GM12878 (cell line): ENCODE measurements at regions not wholly inside any gene's neighbourhood (a gene's known extent, or its start where the extent isn't known, plus 50 kb on each side); places are given as distances from the start of the nearest gene placed in this dataset.
"Not testable (repeated sequence)": the region's sequence is repeated elsewhere in the genome, so short reads cannot be mapped to it uniquely, and the experiment has no call there.

Source experiments
- ATAC-seq: fragments of 200-7000 bp; cut with Tn5 transposase; 3 replicates; pipeline ENCODE4 v1.9.1; 2020; ENCODE audit warnings: mild to moderate bottlenecking, moderate library complexity
- BruUV-seq: library from RNA; stranded (reverse); fragments of 400-500 nt; replicated peaks from 2 replicates; lab custom pipeline; 2021; lab: Mats Ljungman, UMichigan
- CTCF ChIA-PET: fragments of 300-600 bp; sonication (Branson Sonifier 250); formaldehyde crosslinking; extraction: SDS; loops from one replicate; lab custom pipeline; 2021; ENCODE audit warnings: inconsistent platforms; lab: Yijun Ruan, JAX
- POLR2A ChIA-PET: fragments of 350-600 bp; formaldehyde crosslinking; extraction: SDS; loops from one replicate; lab custom pipeline; 2021; ENCODE audit warnings: inconsistent platforms; lab: Charles Lee
- RAD21 ChIA-PET: fragments of 300-600 bp; sonication (Branson Sonifier 250); formaldehyde crosslinking; loops from one replicate; lab custom pipeline; 2023; ENCODE audit warnings: antibody characterized with exemption; ENCODE audit not compliant: unreplicated experiment; lab: Charles Lee
- SMC1A ChIA-PET: fragments of 300-600 bp; sonication (Branson Sonifier 250); formaldehyde crosslinking; loops from one replicate; lab custom pipeline; 2023; ENCODE audit not compliant: unreplicated experiment, uncharacterized antibody; lab: Charles Lee
- DNase-seq: peaks from one replicate; pipeline ENCODE4 v3.0.0-alpha.2; 2011; ENCODE audit warnings: low read depth, low spot score
- FAIRE-seq: peaks from 3 replicates; lab custom pipeline; 2011; peaks lifted over from hg19 to GRCh38; lab: Jason Lieb, UNC
- H2AFZ ChIP-seq: 2 replicates; pipeline ENCODE4 v1.6.0; 2011; ENCODE audit warnings: low read depth, low read length, control low read depth; ENCODE audit not compliant: control insufficient read depth
- H3K27ac ChIP-seq: 2 replicates; pipeline ENCODE4 v1.5.1; 2011; ENCODE audit warnings: control low read depth; ENCODE audit not compliant: control insufficient read depth, insufficient read depth
- H3K27me3 ChIP-seq, 2 experiments: replicated peaks in 1 of 2; 2 replicates each; pipeline versions ENCODE4 v1.6.0 to v1.6.1; 2011; ENCODE audit warnings: low read length in 1 of 2; ENCODE audit not compliant: control insufficient read depth in 2 of 2, insufficient read depth in 2 of 2
- H3K36me3 ChIP-seq, 2 experiments: 2 replicates each; pipeline ENCODE4 v1.5.1; 2011; ENCODE audit warnings: low read length in 1 of 2; ENCODE audit not compliant: control insufficient read depth in 2 of 2, insufficient read depth in 2 of 2
- H3K4me1 ChIP-seq: 2 replicates; pipeline ENCODE4 v1.6.1; 2011; ENCODE audit warnings: mild to moderate bottlenecking, low read length, moderate library complexity, mixed read lengths; ENCODE audit not compliant: control insufficient read depth, insufficient read depth
- H3K4me2 ChIP-seq: 2 replicates; pipeline ENCODE4 v1.6.0; 2011; ENCODE audit warnings: control low read depth; ENCODE audit not compliant: control insufficient read depth, insufficient read depth
- H3K4me3 ChIP-seq: fragments of 200-600 bp; sonication (generic); 2 replicates; pipeline ENCODE4 v1.5.1; 2016
- H3K79me2 ChIP-seq: 2 replicates; pipeline ENCODE4 v1.6.0; 2011; ENCODE audit warnings: low read length; ENCODE audit not compliant: control insufficient read depth, insufficient read depth
- H3K9ac ChIP-seq: 2 replicates; pipeline ENCODE4 v1.8.0; 2011; ENCODE audit warnings: low read length, control low read depth, mixed read lengths; ENCODE audit not compliant: control insufficient read depth, insufficient read depth
- H3K9me3 ChIP-seq: replicated peaks from 3 replicates; pipeline ENCODE4 v1.5.1; 2011; ENCODE audit warnings: mild to moderate bottlenecking, low read length; ENCODE audit not compliant: control insufficient read depth, insufficient read depth
- H4K20me1 ChIP-seq: 2 replicates; pipeline ENCODE4 v1.6.0; 2011; ENCODE audit not compliant: control insufficient read depth, insufficient read depth
- CHD4 ChIP-seq: fragments of 200-600 bp; sonication (generic); IDR thresholded peaks from 2 replicates; pipeline ENCODE4 v1.6.1; 2016; ENCODE audit warnings: mild to moderate bottlenecking
- NBN ChIP-seq: fragments of 450-650 bp; IDR thresholded peaks from 2 replicates; pipeline ENCODE4 v1.6.1; 2016
- SREBF2 ChIP-seq: IDR thresholded peaks from 2 replicates; pipeline ENCODE4 v1.6.1; 2012; ENCODE audit warnings: mild to moderate bottlenecking, low read length
- YY1 ChIP-seq: IDR thresholded peaks from 2 replicates; pipeline ENCODE4 v1.6.1; 2011; ENCODE audit warnings: low read depth, mild to moderate bottlenecking, low read length
- WGBS: methylation state at CpG from one replicate; pipeline ENCODE4 v1.1.6; 2016; ENCODE audit warnings: low lambda C conversion rate; ENCODE audit not compliant: insufficient replicate concordance, insufficient coverage; ENCODE audit errors: missing lambda C conversion rate; 5-methylcytosine and 5-hydroxymethylcytosine counted together
- in situ Hi-C: fragments of 300-500 bp; cut with MboI; formaldehyde crosslinking; loops from 9 replicates; pipeline ENCODE4 v1.14.3; 2018; ENCODE audit warnings: mixed read lengths
- intact Hi-C: fragments of 100-400 bp; cut with micrococcal nuclease; formaldehyde crosslinking; loops from one replicate; pipeline ENCODE4 v1.14.2; 2022; ENCODE audit not compliant: unreplicated experiment

DNA sequence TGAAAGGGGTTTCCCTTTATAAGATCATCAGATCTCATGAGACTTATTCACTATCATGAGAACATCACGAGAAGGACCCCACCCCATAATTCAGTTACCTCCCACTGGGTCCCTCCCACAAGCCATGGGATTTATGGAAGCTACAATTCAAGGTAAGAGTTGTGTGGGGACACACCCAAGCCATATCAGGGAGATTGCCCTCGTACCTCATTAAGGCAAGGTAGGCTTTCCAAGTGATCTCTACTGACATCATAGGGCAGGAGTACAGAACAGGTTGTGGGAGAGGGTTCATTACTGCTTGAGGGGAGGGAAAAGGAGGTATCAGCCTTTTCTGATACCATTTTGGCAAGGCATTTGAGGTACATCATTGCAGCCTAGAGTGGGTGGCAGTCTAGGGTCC lies 524.6 kb downstream of the PRKD1 start (continued):
- TF ChIP-seq YY1: no peak
- TF ChIP-seq NBN: no peak
- no peak for TF ChIP-seq CHD4

DNA sequence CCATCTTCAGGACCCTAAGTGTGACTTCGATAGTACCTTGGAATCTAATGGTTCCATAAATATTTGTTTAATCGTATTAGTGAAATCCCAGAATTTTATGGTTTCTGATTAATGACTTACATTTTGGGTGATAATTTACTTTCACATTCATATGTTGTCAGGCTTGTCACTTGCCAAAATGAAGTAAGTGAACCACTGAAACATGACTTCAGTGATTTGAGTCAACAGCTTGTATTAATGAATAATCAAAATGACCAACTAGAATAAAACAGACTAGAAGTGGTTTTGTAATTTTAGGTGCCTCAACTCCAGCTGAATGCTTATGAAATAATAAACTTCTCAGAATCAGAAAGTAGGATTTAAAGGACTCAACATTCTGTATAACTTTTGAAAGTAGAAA lies 517.1 kb downstream of the PRKD1 start:
- FAIRE-seq (no peak), DNase-seq (no peak), ATAC-seq (no peak)
- no peak overlapping the region for H3K4me3 ChIP-seq
- no TSS peak for BruUV-seq
- no peaks in the 10 kb centered on the region for H3K79me2 ChIP-seq
- in situ Hi-C loops (no loop called here), intact Hi-C loops (no loop called here)
- H4K20me1 ChIP-seq: no peaks in the 10 kb centered on the region
- no peak overlapping the region for H3K27ac ChIP-seq
- TF ChIP-seq SREBF2: no peak
- ChIA-PET POLR2A (no interaction called here), CTCF (no interaction called here), SMC1A (no interaction called here), RAD21 (no interaction called here)
- WGBS: 56% methylated on average over 2 of the region's 2 CpGs
- no peaks in the 10 kb centered on the region for H3K36me3 ChIP-seq
- no peaks in the 10 kb centered on the region for H3K9me3 ChIP-seq
- H3K27me3 ChIP-seq: no peaks in the 10 kb centered on the region
- no peak overlapping the region for H2AFZ ChIP-seq
- H3K4me2 ChIP-seq: no peak overlapping the region
- H3K4me1 ChIP-seq: no peaks in the 10 kb centered on the region
- no peak overlapping the region for H3K9ac ChIP-seq

DNA sequence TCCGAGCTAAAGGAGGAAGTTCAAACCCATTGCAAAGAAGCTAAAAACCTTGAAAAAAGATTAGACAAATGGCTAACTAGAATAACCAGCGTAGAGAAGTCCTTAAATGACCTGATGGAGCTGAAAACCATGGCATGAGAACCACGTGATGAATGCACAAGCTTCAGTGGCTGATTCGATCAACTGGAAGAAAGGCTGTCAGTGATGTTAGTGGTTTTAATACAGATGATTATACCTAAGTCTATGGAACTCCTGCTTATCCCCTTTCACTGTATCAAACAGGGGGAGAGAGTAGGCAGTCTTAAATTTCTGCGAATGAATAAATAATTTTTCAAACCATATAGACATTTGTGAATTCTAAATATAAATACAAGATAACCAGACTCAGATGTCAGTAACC lies 512.7 kb downstream of the PRKD1 start:
- ATAC-seq, in situ Hi-C loops, H3K27me3 ChIP-seq, POLR2A ChIA-PET, SMC1A ChIA-PET, H3K4me3 ChIP-seq, H3K36me3 ChIP-seq, H3K4me1 ChIP-seq, FAIRE-seq, H4K20me1 ChIP-seq, H3K79me2 ChIP-seq, CTCF ChIA-PET, H3K9ac ChIP-seq, BruUV-seq, intact Hi-C loops, DNase-seq, H3K9me3 ChIP-seq, RAD21 ChIA-PET, H3K27ac ChIP-seq, H2AFZ ChIP-seq, H3K4me2 ChIP-seq: not testable (repeated sequence)
- WGBS: 31% methylated on average over 5 of the region's 5 CpGs
